HG02943 (cell line): ENCODE measurements at regions not wholly inside any gene's neighbourhood (a gene's known extent, or its start where the extent isn't known, plus 50 kb on each side); places are given as distances from the start of the nearest gene placed in this dataset.
"Not testable (repeated sequence)": the region's sequence is repeated elsewhere in the genome, so short reads cannot be mapped to it uniquely, and the experiment has no call there.

Experiments used
- ATAC-seq: cut with Tn5 transposase; IDR thresholded peaks from one replicate; pipeline ENCODE4 v1.9.1; 2021; ENCODE audit warnings: mild to moderate bottlenecking, low read depth, moderate library complexity; ENCODE audit not compliant: unreplicated experiment

DNA sequence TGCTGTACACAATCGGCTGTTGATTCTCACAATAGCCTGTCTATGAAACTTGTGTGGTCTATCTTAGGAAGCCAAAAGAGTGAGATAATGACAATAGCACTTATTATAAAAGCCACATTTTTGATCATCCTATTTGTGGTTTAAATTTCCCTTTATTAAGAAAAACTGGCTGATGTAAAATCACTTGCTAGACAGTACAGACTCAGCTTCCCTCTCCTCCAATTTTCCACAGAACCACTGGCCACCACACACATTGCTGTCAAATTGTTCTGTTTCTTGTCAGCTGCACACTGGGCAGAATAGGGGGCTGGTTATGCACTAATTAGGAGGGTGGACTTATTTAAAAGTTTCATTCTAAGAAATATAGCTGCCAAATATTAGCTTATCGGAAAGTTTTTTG, 425.9 kb downstream of the EPHA3 start:
- no peak for ATAC-seq

DNA sequence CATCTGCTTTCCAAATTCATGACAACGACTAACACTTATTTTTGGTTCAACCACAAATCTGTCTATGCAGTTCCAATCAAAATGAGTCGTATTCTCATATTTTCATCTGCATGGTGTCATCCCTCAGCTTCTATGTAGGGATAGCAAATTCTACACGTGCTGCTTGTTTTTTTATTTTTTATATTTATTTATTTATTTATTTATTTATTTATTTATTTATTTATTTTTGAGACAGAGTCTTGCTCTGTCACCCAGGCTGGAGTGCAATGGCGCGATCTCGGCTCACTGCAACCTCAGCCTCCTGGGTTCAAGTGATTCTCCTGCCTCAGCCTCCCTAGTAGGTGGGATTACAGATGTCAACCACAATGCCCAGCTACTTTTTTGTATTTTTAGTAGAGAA, 447.2 kb downstream of the EPHA3 start:
- ATAC-seq, result not testable (repeated sequence)

DNA sequence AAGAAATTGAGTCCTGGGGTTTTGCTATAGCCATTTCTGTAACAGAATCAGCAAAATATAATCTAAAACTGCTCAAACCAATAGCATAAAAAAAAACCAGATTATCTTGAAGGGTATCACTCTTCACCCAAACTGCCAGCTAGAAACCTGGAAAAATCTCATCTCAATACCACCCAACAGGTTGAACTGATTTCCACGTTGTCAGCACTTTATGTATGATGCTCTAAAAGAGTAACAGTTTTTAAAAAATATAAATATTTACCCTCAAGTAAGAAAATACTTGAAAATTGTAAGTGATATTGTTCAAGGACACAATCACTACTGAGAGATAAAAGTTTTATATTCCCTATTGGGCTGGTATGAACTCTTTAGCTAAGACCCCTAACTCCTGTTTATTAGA, 451.3 kb downstream of the EPHA3 start:
- ATAC-seq, result no peak

DNA sequence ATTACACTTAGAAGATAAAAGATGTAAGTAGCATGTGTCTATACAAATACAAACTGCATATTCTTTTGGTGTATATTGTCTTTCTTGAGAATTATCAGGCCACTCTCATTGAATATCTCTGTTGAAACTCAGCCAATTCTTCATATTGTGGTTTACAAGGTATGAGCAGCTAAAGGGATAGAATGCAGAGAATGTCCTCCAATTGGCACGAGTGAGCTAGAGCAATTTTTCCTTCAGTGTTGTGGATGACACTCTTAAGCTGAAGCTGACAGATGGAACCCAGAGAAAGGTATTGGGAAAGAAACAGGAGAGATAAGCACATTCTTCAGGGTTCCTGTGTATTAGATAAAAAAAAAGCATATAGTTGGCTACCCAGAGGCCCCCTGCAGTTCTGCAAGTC, 453.1 kb downstream of the EPHA3 start:
- ATAC-seq, result no peak

DNA sequence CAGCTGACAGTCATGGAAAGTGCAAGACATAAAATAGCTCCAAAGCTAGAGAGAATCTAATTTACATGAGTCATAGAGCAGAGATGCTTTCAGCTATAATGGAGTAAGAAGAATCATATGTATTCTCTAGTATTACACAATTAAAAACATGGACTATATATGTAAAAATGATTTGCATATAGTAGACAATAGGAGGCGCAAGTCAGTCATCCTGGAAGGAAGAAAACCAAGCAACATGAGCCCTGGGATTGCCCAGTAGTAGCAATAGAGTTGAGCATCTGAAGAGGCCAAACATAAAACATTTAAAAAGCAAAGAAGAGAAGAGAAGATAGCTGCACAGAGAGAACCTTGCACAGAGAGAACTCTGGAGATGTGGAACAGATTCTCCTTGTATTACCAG, 455.0 kb downstream of the EPHA3 start:
- no peak for ATAC-seq

DNA sequence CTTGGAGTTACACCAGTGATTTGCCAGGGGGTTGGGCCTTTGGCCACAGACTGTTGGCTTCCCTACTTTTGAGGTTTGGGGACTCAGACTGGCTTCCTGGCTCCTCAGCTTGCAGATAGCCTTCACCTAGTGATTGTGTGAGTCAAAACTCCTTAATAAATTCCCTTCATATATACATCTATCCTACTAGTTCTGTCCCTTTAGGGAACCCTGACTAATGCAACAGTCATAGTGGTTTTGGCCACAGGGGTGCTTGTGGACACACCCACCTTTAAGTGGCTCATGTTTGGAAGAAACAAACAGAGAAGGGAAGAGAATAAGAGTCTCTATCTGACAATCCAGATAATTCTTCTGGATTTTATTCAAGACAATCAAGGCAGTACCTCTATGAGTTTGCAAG, 457.7 kb downstream of the EPHA3 start:
- no peak for ATAC-seq

DNA sequence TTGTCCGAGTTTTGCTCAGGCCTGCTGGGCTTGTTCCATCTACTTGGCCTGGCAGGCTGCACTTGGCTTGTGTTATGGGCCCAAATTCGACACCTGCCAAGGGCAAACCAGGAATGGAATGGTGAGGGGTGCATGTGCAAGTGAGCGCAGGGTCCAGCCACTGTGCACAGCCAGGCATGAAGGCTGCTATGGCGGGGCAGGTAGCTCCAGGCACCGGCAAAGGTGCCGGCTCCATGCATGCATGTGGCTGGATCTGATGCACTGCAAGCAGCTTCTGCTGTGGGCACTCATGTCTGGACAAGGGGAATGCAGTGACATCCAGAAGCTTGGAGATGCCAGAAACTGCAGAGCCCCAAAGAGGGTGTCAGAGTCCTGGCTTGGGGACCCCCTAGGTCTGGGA, 463.0 kb downstream of the EPHA3 start:
- no peak for ATAC-seq

DNA sequence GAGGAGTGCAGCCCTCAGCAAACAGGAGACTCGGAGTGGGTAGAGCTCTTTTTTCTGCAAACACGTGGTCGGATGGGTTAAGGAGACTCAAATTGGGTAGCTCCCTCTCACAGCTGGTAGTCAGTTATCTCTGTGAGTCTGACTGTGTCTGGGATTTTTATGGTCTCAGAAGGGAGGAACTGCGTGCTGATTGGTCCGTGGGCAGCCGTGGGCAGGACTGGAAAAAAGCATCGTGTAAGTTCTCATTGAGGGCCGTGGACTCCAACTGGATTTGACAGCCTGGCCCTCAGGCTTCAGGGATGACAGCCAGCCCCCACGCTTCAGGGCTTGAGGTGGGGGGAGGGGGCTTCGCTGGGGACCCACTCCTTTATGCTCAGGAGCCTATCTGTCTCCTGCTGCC, 463.9 kb downstream of the EPHA3 start:
- no peak for ATAC-seq

DNA sequence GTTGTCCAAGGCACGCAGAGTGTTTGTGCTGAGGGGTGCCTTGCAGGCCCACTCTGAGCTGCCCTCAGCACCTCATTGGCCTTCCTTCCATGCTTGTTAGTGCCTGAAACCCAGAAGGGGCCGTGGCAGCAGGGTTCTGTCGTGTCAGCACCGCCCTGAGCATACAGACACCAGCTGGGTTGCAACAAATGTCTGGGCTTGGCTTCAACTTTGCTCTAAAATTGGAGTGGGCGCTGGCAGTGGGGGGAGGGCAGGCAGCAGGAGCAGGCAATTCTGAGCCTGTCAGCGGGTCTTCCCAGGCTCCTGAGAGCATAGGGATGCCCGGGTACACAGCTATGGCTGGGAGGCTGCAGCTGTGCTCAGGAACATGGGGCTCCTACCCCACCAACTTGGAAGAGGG, 464.3 kb downstream of the EPHA3 start:
- no peak for ATAC-seq

DNA sequence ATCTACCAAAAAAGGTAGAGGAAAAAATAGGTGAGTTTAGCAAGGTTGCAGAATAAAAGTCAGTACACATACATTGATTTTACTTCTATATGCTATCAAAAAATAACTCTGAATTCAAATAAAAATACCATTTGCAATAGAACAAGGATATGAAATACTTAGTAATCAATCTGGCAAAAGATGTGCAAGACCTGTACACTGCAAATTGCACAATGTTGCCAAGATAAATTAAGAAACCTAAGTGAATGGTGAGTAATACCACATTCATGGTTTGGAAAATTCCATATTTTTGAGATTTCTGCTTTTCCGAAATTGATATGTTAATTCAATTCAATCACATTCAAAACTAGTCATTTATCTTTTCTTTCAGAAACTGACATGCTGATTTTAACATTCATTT, 464.8 kb downstream of the EPHA3 start:
- ATAC-seq, result no peak

DNA sequence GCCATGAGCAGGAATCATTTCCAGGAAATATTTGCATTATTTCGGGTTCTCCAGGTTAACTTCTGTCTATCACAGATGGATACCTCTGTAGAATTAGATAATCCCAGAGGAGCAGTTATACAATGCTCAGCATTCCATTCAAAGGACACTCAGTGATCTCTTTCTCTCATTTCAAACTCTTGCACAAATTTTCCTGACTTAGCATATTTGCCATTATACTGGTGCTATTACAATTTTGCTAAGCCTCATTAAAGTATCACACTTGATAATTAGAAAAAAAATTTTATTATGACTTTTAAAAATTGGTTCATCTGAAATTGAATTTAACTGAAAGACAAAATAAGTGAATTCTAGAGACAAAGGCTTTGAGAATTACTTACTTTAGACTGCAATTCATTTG, 469.0 kb downstream of the EPHA3 start:
- no peak for ATAC-seq

DNA sequence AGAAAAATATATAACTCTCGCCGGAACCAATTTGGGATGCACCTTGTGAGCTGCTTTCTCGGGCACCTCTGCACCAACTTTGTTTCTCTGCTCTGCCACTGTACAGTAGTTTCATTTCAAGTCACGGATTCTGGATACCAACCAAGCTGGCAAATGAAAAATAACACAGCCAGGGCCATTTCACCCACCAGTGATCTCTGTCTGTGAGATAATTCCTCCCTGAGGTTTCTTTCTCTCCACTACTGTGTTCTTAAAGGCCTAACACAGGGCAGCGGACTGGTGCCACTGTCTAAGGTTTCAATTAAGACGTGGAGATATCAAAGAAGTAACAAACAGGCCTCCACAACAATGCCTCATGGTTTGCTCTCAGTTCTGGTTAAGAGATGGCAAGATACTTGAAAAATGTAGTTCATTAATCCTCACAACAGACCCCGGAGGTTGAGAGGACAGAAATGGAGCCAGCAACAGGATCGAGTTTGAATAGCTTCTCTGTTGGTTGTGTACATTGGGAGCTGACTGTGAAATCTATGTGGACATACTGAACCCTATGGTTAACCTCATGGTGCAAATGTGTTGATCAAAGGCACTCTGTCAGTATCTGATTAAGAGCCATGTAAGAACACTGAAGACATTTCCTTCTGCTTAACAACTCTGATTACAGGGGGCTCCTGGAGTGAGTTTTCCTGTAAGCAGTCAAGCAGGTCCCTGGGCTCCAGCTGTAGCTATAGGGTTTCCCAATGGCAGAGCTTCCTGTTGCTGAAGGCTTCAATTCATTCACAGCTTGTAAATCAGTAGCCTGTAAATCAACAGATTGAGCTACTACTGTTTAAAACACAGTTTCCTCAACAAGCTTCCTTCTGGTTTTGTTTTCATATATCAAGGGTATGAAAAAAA, 470.5 kb downstream of the EPHA3 start:
- ATAC-seq, result no peak

DNA sequence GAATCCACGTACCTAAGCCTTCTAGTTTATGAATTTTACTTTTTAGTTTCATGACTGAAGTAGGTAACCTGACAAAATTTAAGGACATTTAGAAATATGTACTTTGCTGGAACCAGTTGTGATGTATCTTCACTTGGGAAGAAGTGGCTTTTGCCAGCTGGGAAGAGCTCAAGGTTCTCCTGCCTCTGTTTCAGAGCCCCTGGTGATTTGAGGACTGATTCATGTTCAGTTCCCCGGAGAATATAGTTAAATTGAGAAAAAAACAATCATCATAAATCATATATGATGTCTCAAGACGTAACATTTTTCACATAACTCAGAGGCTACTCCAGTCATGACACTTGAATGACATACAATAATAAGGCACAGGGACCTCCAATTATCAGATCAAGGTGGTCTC, 473.4 kb downstream of the EPHA3 start:
- no peak for ATAC-seq

DNA sequence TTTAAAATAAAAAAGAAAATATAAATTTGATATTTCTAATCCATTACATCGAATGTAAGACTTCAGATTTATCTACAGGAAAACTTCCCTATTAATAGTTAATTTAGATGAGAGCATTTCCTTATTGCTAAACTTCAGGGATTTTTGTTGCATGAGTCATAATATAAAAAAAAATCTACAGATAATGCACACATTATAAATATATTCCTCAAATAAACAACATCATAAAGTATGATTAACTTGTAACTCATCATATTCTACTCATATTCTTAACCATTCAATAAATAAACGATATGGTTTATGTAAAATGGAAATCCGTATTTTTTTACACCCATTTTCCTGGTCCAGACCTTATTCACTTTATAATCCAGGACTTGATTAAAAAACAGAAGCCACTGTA, 477.0 kb downstream of the EPHA3 start:
- no peak for ATAC-seq

DNA sequence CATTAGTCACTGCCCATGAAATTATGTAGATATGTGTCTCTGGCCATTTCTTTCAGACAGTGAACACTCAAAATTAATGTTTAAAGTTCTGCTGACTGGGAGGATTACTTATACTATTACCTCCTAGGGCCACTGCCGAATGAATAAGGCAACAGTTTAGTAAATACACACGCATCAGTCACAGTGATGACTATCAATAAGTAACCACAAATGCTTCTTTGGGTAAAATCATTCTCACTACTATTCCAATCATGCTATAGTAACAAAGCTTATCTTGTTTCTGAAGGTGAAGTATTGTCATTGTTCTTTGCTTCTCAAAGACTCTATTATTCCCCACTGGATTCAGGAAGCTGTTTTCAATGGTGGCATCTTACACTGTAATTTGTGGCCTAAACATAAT, 478.8 kb downstream of the EPHA3 start:
- no peak for ATAC-seq

DNA sequence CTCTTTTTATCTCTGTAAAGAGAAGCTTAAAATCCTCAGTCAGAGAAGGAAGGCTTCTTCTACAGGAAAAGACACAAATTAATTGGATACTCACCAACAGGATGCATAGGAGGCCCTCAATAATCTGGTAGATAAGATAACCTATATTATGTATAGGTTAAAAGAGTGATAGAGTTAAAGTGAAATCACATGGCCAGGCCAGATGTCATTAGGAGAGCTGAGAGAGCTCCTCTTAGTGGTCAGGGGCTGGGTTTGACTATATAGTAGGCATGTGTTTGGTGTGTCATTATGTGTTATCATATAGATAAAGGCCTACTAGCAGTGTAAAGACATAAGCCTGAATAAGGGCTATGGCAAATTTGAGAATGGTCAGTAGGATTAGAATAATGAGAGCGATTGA, 479.3 kb downstream of the EPHA3 start:
- no peak for ATAC-seq

DNA sequence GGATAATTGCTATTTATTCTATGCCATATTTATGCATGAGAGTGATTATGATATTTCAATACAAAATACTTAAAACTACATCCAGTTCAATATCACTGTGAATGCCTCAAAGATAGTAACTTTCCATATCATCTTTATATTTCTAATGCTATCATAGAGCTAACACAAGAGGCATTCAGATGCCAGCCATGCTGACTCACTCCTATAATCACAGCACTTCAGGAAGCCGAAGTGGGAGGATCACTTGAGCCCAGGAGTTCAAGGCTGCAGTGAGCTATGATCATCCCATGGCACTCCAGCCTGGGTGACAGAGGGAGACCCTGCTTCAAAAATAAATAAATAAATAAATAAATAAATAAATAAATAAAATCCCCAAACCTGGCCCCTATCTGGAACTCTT, 498.7 kb downstream of the EPHA3 start:
- ATAC-seq, result no peak

DNA sequence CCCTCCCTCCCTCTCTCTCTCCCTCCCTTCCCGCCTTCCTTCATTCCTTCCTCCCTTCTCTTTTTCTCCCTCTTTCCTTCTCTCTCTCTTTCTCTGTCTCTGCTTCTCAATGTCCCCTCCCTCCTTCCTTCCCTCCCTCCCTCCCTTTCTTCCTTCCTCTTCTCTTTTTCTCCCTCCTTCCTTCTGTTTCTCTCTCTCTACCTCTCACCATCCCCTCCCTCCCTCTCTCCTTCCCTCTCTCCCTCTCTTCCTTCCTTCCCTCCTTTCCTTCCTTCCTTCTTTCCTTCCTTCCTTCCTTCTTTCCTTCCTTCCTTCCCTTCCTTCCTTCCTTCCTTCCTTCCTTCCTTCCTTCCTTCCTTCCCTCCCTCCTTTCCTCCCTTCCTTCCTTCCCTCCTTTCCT, 504.6 kb downstream of the EPHA3 start:
- no peak for ATAC-seq

DNA sequence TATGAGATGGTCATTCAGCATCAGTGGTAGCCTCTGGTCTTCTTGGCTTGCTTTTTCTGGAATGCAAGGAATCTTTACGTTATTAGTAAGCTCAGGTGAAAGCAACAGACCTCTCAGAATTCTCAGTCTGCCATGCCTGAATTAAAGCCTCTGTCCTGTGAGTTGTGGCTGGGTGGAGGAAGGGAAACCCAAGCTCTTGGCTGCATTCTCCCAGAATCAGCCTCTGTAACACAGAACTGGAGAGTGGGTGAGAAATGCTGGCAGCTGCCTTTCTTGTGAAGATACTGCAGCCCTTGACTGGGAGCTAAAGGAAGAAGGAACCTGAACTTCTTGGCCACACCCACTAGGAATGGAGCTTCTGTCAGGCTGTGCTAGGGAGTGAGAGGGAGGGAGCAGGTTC, 505.8 kb downstream of the EPHA3 start:
- no peak for ATAC-seq

DNA sequence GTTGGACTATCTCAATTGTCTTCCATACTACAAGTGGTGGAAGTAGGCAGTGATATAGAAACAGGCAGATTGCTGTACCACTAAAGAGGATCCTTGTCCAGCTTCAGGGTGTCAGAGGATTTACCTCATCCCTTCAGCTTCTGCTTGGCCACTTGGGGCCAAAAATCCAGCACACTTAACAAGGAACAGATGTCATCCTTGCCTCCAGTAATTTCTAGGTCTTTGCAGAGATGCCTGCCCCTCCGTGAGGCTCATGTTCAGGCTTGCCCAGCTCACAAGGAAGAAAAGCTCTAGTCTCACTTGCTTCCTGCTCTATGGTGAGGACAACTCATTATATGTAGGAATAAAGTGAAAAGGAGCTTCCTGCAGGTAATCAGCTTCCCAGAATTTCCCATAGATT, 510.3 kb downstream of the EPHA3 start:
- no peak for ATAC-seq

DNA sequence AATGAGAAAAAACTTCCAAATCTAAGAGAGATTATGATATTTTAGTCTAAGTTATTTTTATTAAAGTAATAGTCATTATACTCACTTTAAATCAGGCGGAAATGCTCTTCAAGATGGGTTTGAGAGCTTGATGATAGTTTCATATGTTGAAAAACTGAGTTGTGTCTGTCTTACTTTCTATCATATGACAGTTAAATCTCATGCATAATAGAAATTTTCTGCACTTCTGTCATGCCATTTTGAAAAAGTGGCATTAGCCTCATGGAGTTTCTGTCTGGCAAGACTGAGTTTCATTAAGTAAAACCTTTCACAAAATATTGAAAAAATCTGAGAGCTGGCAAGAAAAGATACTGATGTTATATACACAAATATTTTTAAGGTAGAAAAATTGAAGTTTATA, 511.8 kb downstream of the EPHA3 start:
- ATAC-seq, result no peak

DNA sequence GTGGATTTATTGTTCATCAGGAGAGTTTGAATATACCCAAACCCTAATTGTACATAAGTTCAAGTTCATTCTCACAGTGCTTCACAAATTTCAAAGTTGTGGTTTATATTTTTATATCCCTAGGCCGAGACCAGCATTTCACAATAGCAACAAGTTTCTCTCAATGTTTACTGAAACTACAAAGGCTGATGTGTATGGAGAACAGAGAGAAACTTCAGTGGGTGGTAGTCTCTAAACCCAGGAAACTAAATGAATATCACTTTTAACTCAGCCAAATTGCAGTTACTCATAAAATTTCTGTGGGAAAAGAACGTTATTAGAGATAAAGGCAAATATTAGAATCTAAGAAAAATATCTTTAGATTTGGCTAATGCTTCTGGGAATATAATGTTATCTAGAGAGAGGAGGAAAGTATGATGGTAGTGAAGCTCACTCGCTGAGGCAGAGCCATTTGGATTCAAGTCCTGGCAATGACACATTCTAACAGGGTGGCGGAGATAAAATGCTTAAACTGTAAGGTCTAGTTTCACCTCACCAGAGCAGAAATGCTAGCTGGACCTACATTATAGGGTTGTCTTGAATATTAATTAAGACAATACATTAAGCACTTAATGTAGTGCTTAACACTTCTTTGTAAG, 514.8 kb downstream of the EPHA3 start:
- ATAC-seq, result no peak
